ENCODE measurements at regions not wholly inside any gene's neighbourhood (a gene's known extent, or its start where the extent isn't known, plus 50 kb on each side); places are given as distances from the start of the nearest gene placed in this dataset.

- H3K27ac ChIP-seq: no peak overlapping the region
- TF ChIP-seq ZFX (IDR thresholded peaks at IDR 0.05; ENCODE audit: borderline replicate concordance): no peak
- no peak for TF ChIP-seq CTCF (IDR thresholded peaks at IDR 0.05)
These were observed 285.5 kb downstream of the PDGFC start for GRCh38 chr4:156686120-156686519.

- H3K27ac ChIP-seq: no peak overlapping the region
- TF ChIP-seq ZFX (IDR thresholded peaks at IDR 0.05; ENCODE audit: borderline replicate concordance) (no peak), CTCF (IDR thresholded peaks at IDR 0.05) (no peak)
These were observed 286.3 kb downstream of the PDGFC start for GRCh38 chr4:156685308-156685707.

- no peak overlapping the region for H3K27ac ChIP-seq
- TF ChIP-seq ZFX (IDR thresholded peaks at IDR 0.05; ENCODE audit: borderline replicate concordance): no peak
- TF ChIP-seq CTCF (IDR thresholded peaks at IDR 0.05): no peak
These were observed 293.9 kb downstream of the PDGFC start for GRCh38 chr4:156677656-156678055.

- H3K27ac ChIP-seq: no peak overlapping the region
- TF ChIP-seq CTCF (IDR thresholded peaks at IDR 0.05): peak; percentile 76
- no peak for TF ChIP-seq ZFX (IDR thresholded peaks at IDR 0.05; ENCODE audit: borderline replicate concordance)
These were observed 294.5 kb downstream of the PDGFC start for GRCh38 chr4:156677131-156677531.

- no peak overlapping the region for H3K27ac ChIP-seq
- TF ChIP-seq CTCF (IDR thresholded peaks at IDR 0.05) (no peak), ZFX (IDR thresholded peaks at IDR 0.05; ENCODE audit: borderline replicate concordance) (no peak)
These were observed 295.3 kb downstream of the PDGFC start for GRCh38 chr4:156676116-156676851.

- no peak for TF ChIP-seq ZFX (IDR thresholded peaks at IDR 0.05; ENCODE audit: borderline replicate concordance)
- TF ChIP-seq CTCF (IDR thresholded peaks at IDR 0.05): no peak
These were observed 298.1 kb downstream of the PDGFC start for GRCh38 chr4:156673483-156673882.

GRCh38 chr4:156672492-156673305 is 298.9 kb downstream of the PDGFC start:
- TF ChIP-seq ZFX (IDR thresholded peaks at IDR 0.05; ENCODE audit: borderline replicate concordance) (no peak), CTCF (IDR thresholded peaks at IDR 0.05) (no peak)
- H3K27ac ChIP-seq: no peak overlapping the region

More at GRCh38 chr4:156673483-156673882, 298.1 kb downstream of the PDGFC start:
- no peak overlapping the region for H3K27ac ChIP-seq

Measured in 22Rv1 (cell line).